Progenitor cell of endocrine pancreas (in vitro differentiated cells): ENCODE measurements at regions not wholly inside any gene's neighbourhood (a gene's known extent, or its start where the extent isn't known, plus 50 kb on each side); places are given as distances from the start of the nearest gene placed in this dataset.

Experiments
- DNase-seq: peaks from one replicate; pipeline ENCODE4 v3.0.0; 2021; ENCODE audit warnings: low spot score; ENCODE audit not compliant: unreplicated experiment
- H3K27ac Mint-ChIP-seq: 2 replicates; pipeline ENCODE4 v1.8.0; 2021; ENCODE audit warnings: mild to moderate bottlenecking, moderate library complexity, mixed read lengths
- H3K27me3 Mint-ChIP-seq: 2 replicates; pipeline ENCODE4 v1.8.0; 2021; ENCODE audit warnings: mixed read lengths
- H3K36me3 Mint-ChIP-seq: 2 replicates; pipeline ENCODE4 v1.8.0; 2022; ENCODE audit warnings: mixed read lengths; ENCODE audit not compliant: insufficient read depth
- H3K4me1 Mint-ChIP-seq: 2 replicates; pipeline ENCODE4 v1.8.0; 2021; ENCODE audit warnings: low read depth, mixed read lengths
- H3K4me3 Mint-ChIP-seq: 2 replicates; pipeline ENCODE4 v1.8.0; 2021; ENCODE audit warnings: low read depth, mild to moderate bottlenecking, moderate library complexity, mixed read lengths
- H3K9me3 Mint-ChIP-seq: 2 replicates; pipeline ENCODE4 v1.8.0; 2021; ENCODE audit warnings: low read depth, mixed read lengths
- CTCF ChIP-seq: fragments of 200-600 bp; sonication (generic); IDR thresholded peaks from one replicate; pipeline ENCODE4 v1.5.0; 2021; ENCODE audit warnings: antibody characterized with exemption, mild to moderate bottlenecking; ENCODE audit not compliant: unreplicated experiment

DNA sequence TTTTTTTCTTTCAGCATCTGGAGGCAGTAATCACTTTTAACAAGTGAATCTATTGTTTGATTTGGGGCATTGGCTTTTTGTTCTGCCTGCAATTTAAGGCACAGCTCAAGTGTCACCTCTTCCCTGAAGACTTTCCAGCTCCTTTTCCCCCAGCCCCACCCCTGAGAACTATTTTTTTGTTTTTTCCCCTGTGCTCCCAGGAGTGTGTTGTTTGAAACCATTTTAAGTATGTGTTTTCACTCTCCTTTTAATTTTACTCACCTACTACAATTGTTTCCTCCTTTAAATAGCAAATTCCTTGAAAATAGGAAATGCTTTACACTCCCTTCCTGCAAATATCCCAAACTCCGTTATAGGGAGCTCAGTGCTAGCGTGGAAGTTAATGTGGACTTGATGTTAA is 286.7 kb upstream of the PROK2 start:
- Mint-ChIP-seq H3K27ac (no peak overlapping the region), H3K4me1 (peaks cover 1% of the 10 kb centered on the region), H3K36me3 (no peaks in the 10 kb centered on the region), H3K4me3 (no peak overlapping the region), H3K9me3 (peaks cover 14% of the 10 kb centered on the region), H3K27me3 (no peaks in the 10 kb centered on the region)
- no peak for TF ChIP-seq CTCF
- no peak for DNase-seq

- TF ChIP-seq CTCF, result no peak
- Mint-ChIP-seq H3K4me1 (peaks cover 1% of the 10 kb centered on the region), H3K27ac (no peak overlapping the region), H3K27me3 (peaks cover 4% of the 10 kb centered on the region), H3K4me3 (no peak overlapping the region), H3K36me3 (no peaks in the 10 kb centered on the region), H3K9me3 (peaks cover 3% of the 10 kb centered on the region)
- DNase-seq, result no peak
Observed at GRCh38 chr3:72070005-72070404, 285.1 kb upstream of the PROK2 start.

GRCh38 chr3:72069543-72069942 is 284.6 kb upstream of the PROK2 start:
- H3K4me3 Mint-ChIP-seq, result no peak overlapping the region
- peaks cover 1% of the 10 kb centered on the region for H3K4me1 Mint-ChIP-seq
- no peak for TF ChIP-seq CTCF
- no peaks in the 10 kb centered on the region for H3K9me3 Mint-ChIP-seq
- no peak for DNase-seq
- no peak overlapping the region for H3K27ac Mint-ChIP-seq
- H3K36me3 Mint-ChIP-seq, result no peaks in the 10 kb centered on the region
- H3K27me3 Mint-ChIP-seq, result peaks cover 4% of the 10 kb centered on the region

GRCh38 chr3:72068621-72069020 is 283.7 kb upstream of the PROK2 start:
- Mint-ChIP-seq H3K36me3 (no peaks in the 10 kb centered on the region), H3K9me3 (peaks cover 6% of the 10 kb centered on the region), H3K4me1 (peaks cover 1% of the 10 kb centered on the region), H3K4me3 (no peak overlapping the region), H3K27ac (no peak overlapping the region), H3K27me3 (peaks cover 4% of the 10 kb centered on the region)
- no peak for TF ChIP-seq CTCF
- no peak for DNase-seq

GRCh38 chr3:72067721-72068120 is 282.8 kb upstream of the PROK2 start:
- Mint-ChIP-seq H3K9me3 (peaks cover 8% of the 10 kb centered on the region), H3K27ac (no peak overlapping the region), H3K36me3 (no peaks in the 10 kb centered on the region), H3K4me3 (no peak overlapping the region), H3K27me3 (peaks cover 4% of the 10 kb centered on the region), H3K4me1 (peaks cover 1% of the 10 kb centered on the region)
- no peak for TF ChIP-seq CTCF
- DNase-seq, result no peak
